Trophoblast cell (in vitro differentiated cells and primary cell): ENCODE measurements at regions not wholly inside any gene's neighbourhood (a gene's known extent, or its start where the extent isn't known, plus 50 kb on each side); places are given as distances from the start of the nearest gene placed in this dataset.

ENCODE experiments used
- DNase-seq, 2 donors: peaks; one replicate each; pipeline ENCODE4 v3.0.0-alpha.2; 2016
- H2AFZ ChIP-seq: 2 replicates; pipeline ENCODE4 v1.6.1; 2013; ENCODE audit warnings: low read length, moderate library complexity, mild to moderate bottlenecking; ENCODE audit not compliant: insufficient read depth, poor library complexity
- H2AK5ac ChIP-seq: 2 replicates; pipeline ENCODE4 v1.6.1; 2013; ENCODE audit warnings: mild to moderate bottlenecking, low read length
- H2BK120ac ChIP-seq: 2 replicates; pipeline ENCODE4 v1.6.1; 2013; ENCODE audit warnings: low read length, mild to moderate bottlenecking, moderate library complexity; ENCODE audit not compliant: insufficient read depth, poor library complexity
- H2BK12ac ChIP-seq: 2 replicates; pipeline ENCODE4 v1.6.1; 2013; ENCODE audit warnings: mild to moderate bottlenecking, low read length, moderate library complexity
- H2BK5ac ChIP-seq: 2 replicates; pipeline ENCODE4 v1.6.1; 2013; ENCODE audit warnings: low read length, low read depth, moderate library complexity, mild to moderate bottlenecking; ENCODE audit not compliant: poor library complexity
- H3K14ac ChIP-seq: 2 replicates; pipeline ENCODE4 v1.6.1; 2013; ENCODE audit warnings: mild to moderate bottlenecking, low read length
- H3K18ac ChIP-seq: 2 replicates; pipeline ENCODE4 v1.6.1; 2013; ENCODE audit warnings: mild to moderate bottlenecking, low read length
- H3K23ac ChIP-seq: 2 replicates; pipeline ENCODE4 v1.6.1; 2013; ENCODE audit warnings: low read length
- H3K27ac ChIP-seq: 2 replicates; pipeline ENCODE4 v1.5.1; 2013; ENCODE audit warnings: low read depth, mild to moderate bottlenecking, inconsistent platforms, low read length, moderate library complexity
- H3K27me3 ChIP-seq: 2 replicates; pipeline ENCODE4 v1.6.1; 2013; ENCODE audit warnings: inconsistent platforms, mild to moderate bottlenecking, low read length, moderate library complexity; ENCODE audit not compliant: insufficient read depth
- H3K36me3 ChIP-seq, 2 experiments: 1 replicate in 1 of 2; 2 replicates in 1 of 2; pipeline ENCODE4 v1.6.1; 2013; ENCODE audit warnings: low read length in 2 of 2, mild to moderate bottlenecking in 2 of 2, moderate library complexity in 1 of 2; ENCODE audit not compliant: insufficient read depth in 2 of 2, control insufficient read depth in 1 of 2
- H3K4ac ChIP-seq: 2 replicates; pipeline ENCODE4 v1.6.1; 2013; ENCODE audit warnings: low read depth, mild to moderate bottlenecking, low read length, moderate library complexity
- H3K4me1 ChIP-seq, 2 experiments: 1 replicate in 1 of 2; 2 replicates in 1 of 2; pipeline ENCODE4 v1.6.1; 2013; ENCODE audit warnings: low read length in 2 of 2, mild to moderate bottlenecking in 2 of 2, moderate library complexity in 1 of 2; ENCODE audit not compliant: insufficient read depth in 2 of 2, control insufficient read depth in 1 of 2
- H3K4me2 ChIP-seq: 2 replicates; pipeline ENCODE4 v1.6.1; 2013; ENCODE audit warnings: inconsistent platforms, mild to moderate bottlenecking, low read length, moderate library complexity
- H3K4me3 ChIP-seq: 2 replicates; pipeline ENCODE4 v1.5.1; 2013; ENCODE audit warnings: mild to moderate bottlenecking, low read depth, low read length, inconsistent platforms
- H3K79me1 ChIP-seq: one replicate; pipeline ENCODE4 v1.6.1; 2013; ENCODE audit warnings: low read length
- H3K79me2 ChIP-seq: 2 replicates; pipeline ENCODE4 v1.6.1; 2013; ENCODE audit warnings: low read length, mild to moderate bottlenecking; ENCODE audit not compliant: control insufficient read depth, insufficient read depth, poor library complexity
- H3K9ac ChIP-seq: 2 replicates; pipeline ENCODE4 v1.6.1; 2013; ENCODE audit warnings: mild to moderate bottlenecking, low read length
- H3K9me3 ChIP-seq: 2 replicates; pipeline ENCODE4 v1.6.1; 2013; ENCODE audit warnings: low read depth, mild to moderate bottlenecking, control low read depth, inconsistent platforms, low read length; ENCODE audit not compliant: insufficient read depth
- H4K12ac ChIP-seq: 2 replicates; pipeline ENCODE4 v1.6.1; 2013; ENCODE audit warnings: low read depth, mild to moderate bottlenecking, low read length, moderate library complexity
- H4K8ac ChIP-seq: 2 replicates; pipeline ENCODE4 v1.6.1; 2013; ENCODE audit warnings: low read depth, mild to moderate bottlenecking, low read length, moderate library complexity
- H4K91ac ChIP-seq: one replicate; pipeline ENCODE4 v1.6.1; 2013; ENCODE audit warnings: low read depth, mild to moderate bottlenecking, low read length, moderate library complexity
- WGBS: extraction: QIAGEN DNeasy Blood & Tissue Kit; methylation state at CpG from one replicate; pipeline ENCODE4 v1.1.7; 2013; ENCODE audit warnings: missing lambda C conversion rate; ENCODE audit not compliant: insufficient read length, insufficient coverage; ENCODE audit errors: extremely low coverage; 5-methylcytosine and 5-hydroxymethylcytosine counted together

- no peak for DNase-seq
- Histone ChIP-seq H3K4me2 (no peak overlapping the region), H3K23ac (no peak overlapping the region), H3K18ac (no peak overlapping the region), H3K79me1 (no peaks in the 10 kb centered on the region), H3K79me2 (no peaks in the 10 kb centered on the region), H3K14ac (no peak overlapping the region), H2BK12ac (no peak overlapping the region), H3K27ac (no peak overlapping the region), H4K8ac (no peak overlapping the region), H3K9ac (no peak overlapping the region), H4K91ac (no peak overlapping the region), H3K4me3 (no peak overlapping the region), H4K12ac (no peak overlapping the region), H2AK5ac (no peak overlapping the region), H3K4me1 (no peaks in the 10 kb centered on the region), H3K36me3 (no peaks in the 10 kb centered on the region), H3K4ac (no peak overlapping the region), H2AFZ (no peak overlapping the region), H2BK120ac (no peak overlapping the region), H3K9me3 (no peaks in the 10 kb centered on the region), H3K27me3 (no peaks in the 10 kb centered on the region), H2BK5ac (no peak overlapping the region)
- WGBS: no CpG with 5 or more reads among the region's 3 CpGs
Observed at GRCh38 chr3:1611824-1612223, 486.8 kb upstream of the CNTN4 start.

GRCh38 chr3:1613962-1614361, 484.7 kb upstream of the CNTN4 start:
- WGBS: no CpG with 5 or more reads among the region's 4 CpGs
- Histone ChIP-seq H3K27me3 (no peaks in the 10 kb centered on the region), H3K18ac (no peak overlapping the region)

GRCh38 chr3:1616744-1617143, 481.9 kb upstream of the CNTN4 start:
- Histone ChIP-seq H4K12ac (no peak overlapping the region), H2BK12ac (no peak overlapping the region), H3K27ac (no peak overlapping the region), H3K27me3 (no peaks in the 10 kb centered on the region), H4K91ac (no peak overlapping the region), H3K14ac (no peak overlapping the region), H3K4me3 (no peak overlapping the region), H4K8ac (no peak overlapping the region), H3K23ac (no peak overlapping the region), H2AFZ (no peak overlapping the region), H3K79me2 (no peaks in the 10 kb centered on the region), H3K18ac (no peak overlapping the region), H3K4me1 (no peaks in the 10 kb centered on the region), H2AK5ac (no peak overlapping the region), H3K9ac (no peak overlapping the region), H3K4ac (no peak overlapping the region), H3K4me2 (no peak overlapping the region), H2BK120ac (no peak overlapping the region), H3K9me3 (no peaks in the 10 kb centered on the region), H3K79me1 (no peaks in the 10 kb centered on the region), H2BK5ac (no peak overlapping the region), H3K36me3 (no peaks in the 10 kb centered on the region)
- DNase-seq: no peak
- no CpG with 5 or more reads among the region's 2 CpGs for WGBS

More at GRCh38 chr3:1613962-1614361, 484.7 kb upstream of the CNTN4 start:
- H3K79me2 ChIP-seq: no peaks in the 10 kb centered on the region
- no peak overlapping the region for H4K8ac ChIP-seq
- H2BK12ac ChIP-seq: no peak overlapping the region
- no peak overlapping the region for H3K4ac ChIP-seq
- H4K91ac ChIP-seq: no peak overlapping the region
- H3K4me1 ChIP-seq: no peaks in the 10 kb centered on the region
- no peak overlapping the region for H2BK5ac ChIP-seq
- no peak overlapping the region for H3K4me3 ChIP-seq
- no peak overlapping the region for H2AK5ac ChIP-seq
- no peaks in the 10 kb centered on the region for H3K9me3 ChIP-seq
- H3K23ac ChIP-seq: no peak overlapping the region
- H3K14ac ChIP-seq: no peak overlapping the region
- no peaks in the 10 kb centered on the region for H3K79me1 ChIP-seq
- H3K4me2 ChIP-seq: no peak overlapping the region
- H2AFZ ChIP-seq: no peak overlapping the region
- no peak overlapping the region for H2BK120ac ChIP-seq
- H3K9ac ChIP-seq: no peak overlapping the region
- DNase-seq: no peak
- no peaks in the 10 kb centered on the region for H3K36me3 ChIP-seq
- no peak overlapping the region for H4K12ac ChIP-seq
- no peak overlapping the region for H3K27ac ChIP-seq

- H3K27ac ChIP-seq: no peak overlapping the region
Observed at GRCh38 chr3:1623896-1624295, 474.8 kb upstream of the CNTN4 start.

More at GRCh38 chr3:1623896-1624295, 474.8 kb upstream of the CNTN4 start:
- H3K79me2 ChIP-seq: no peaks in the 10 kb centered on the region
- no peaks in the 10 kb centered on the region for H3K27me3 ChIP-seq
- H3K36me3 ChIP-seq: no peaks in the 10 kb centered on the region
- H4K12ac ChIP-seq: no peak overlapping the region
- DNase-seq: no peak
- H3K4me2 ChIP-seq: no peak overlapping the region
- no peak overlapping the region for H3K18ac ChIP-seq
- no peak overlapping the region for H3K4me3 ChIP-seq
- no peak overlapping the region for H2AFZ ChIP-seq
- no peak overlapping the region for H4K8ac ChIP-seq
- no peaks in the 10 kb centered on the region for H3K4me1 ChIP-seq
- H3K23ac ChIP-seq: no peak overlapping the region
- H3K79me1 ChIP-seq: no peaks in the 10 kb centered on the region
- H3K9me3 ChIP-seq: no peaks in the 10 kb centered on the region
- H3K14ac ChIP-seq: no peak overlapping the region
- H2BK5ac ChIP-seq: no peak overlapping the region
- H2BK120ac ChIP-seq: no peak overlapping the region
- H2BK12ac ChIP-seq: no peak overlapping the region
- H2AK5ac ChIP-seq: no peak overlapping the region
- H4K91ac ChIP-seq: no peak overlapping the region
- no peak overlapping the region for H3K4ac ChIP-seq
- no peak overlapping the region for H3K9ac ChIP-seq
- WGBS: no CpG with 5 or more reads among the region's 2 CpGs
